T-cell (primary cell): ENCODE measurements at regions not wholly inside any gene's neighbourhood (a gene's known extent, or its start where the extent isn't known, plus 50 kb on each side); places are given as distances from the start of the nearest gene placed in this dataset.
"Not testable (repeated sequence)": the region's sequence is repeated elsewhere in the genome, so short reads cannot be mapped to it uniquely, and the experiment has no call there.

Experiments
- ATAC-seq, 4 experiments: fragments of 200-7000 bp in 3 of 4; fragments of 150-1000 bp in 1 of 4; cut with Tn5 transposase; replicated peaks in 1 of 4; 1 replicate in 3 of 4; 2 replicates in 1 of 4; pipeline ENCODE4 v1.10.0; 2021; ENCODE audit warnings: moderate library complexity in 3 of 4, mild to moderate bottlenecking in 2 of 4, moderate number of reproducible peaks in 1 of 4
- CTCF ChIA-PET, 2 donors: fragments of 300-600 bp; sonication (Branson Sonifier 250); formaldehyde crosslinking; loops; one replicate each; lab custom pipeline; 2022; ENCODE audit warnings: antibody characterized with exemption in 2 of 2; lab: Charles Lee
- POLR2A ChIA-PET, 2 donors: fragments of 300-600 bp; sonication (Branson Sonifier 250); formaldehyde crosslinking; loops; one replicate each; lab custom pipeline; 2022; ENCODE audit warnings: antibody characterized with exemption in 2 of 2; lab: Charles Lee
- DNase-seq, 35 experiments: peaks; one replicate each; pipeline versions ENCODE4 v3.0.0 to v3.0.0-alpha.2; 2013 to 2023
- H3K27ac ChIP-seq: one replicate; pipeline ENCODE4 v1.5.1; 2013; ENCODE audit warnings: low read length
- H3K27me3 ChIP-seq, 2 experiments: replicated peaks in 1 of 2; 1 replicate in 1 of 2; 2 replicates in 1 of 2; pipeline versions ENCODE4 v1.6.1 to v1.7.0; 2013; ENCODE audit warnings: low read length in 1 of 2, mixed read lengths in 1 of 2; ENCODE audit not compliant: control insufficient read depth in 2 of 2, insufficient read depth in 2 of 2; ENCODE audit errors: extremely low read depth in 1 of 2
- H3K36me3 ChIP-seq, 2 donors: 1 replicate in 1 of 2; 2 replicates in 1 of 2; pipeline versions ENCODE4 v1.6.1 to v1.7.0; 2013; ENCODE audit warnings: low read length in 1 of 2; ENCODE audit not compliant: control insufficient read depth in 2 of 2, insufficient read depth in 1 of 2; ENCODE audit errors: extremely low read depth in 1 of 2
- H3K4me1 ChIP-seq, 2 experiments: 1 replicate in 1 of 2; 2 replicates in 1 of 2; pipeline versions ENCODE4 v1.6.1 to v1.7.0; 2013; ENCODE audit warnings: low read length in 2 of 2, mixed read lengths in 1 of 2; ENCODE audit not compliant: insufficient read depth in 2 of 2, control insufficient read depth in 1 of 2; ENCODE audit errors: extremely low read depth in 1 of 2
- H3K4me3 ChIP-seq, 2 donors: 1 replicate in 1 of 2; 2 replicates in 1 of 2; pipeline versions ENCODE4 v1.5.1 to v1.7.0; 2013; ENCODE audit warnings: mild to moderate bottlenecking in 2 of 2, low read length in 1 of 2, moderate library complexity in 1 of 2; ENCODE audit not compliant: control insufficient read depth in 1 of 2; ENCODE audit errors: extremely low read depth in 1 of 2
- H3K9me3 ChIP-seq: 2 replicates; pipeline ENCODE4 v1.7.0; 2013
- H3K27ac Mint-ChIP-seq, 2 donors: one replicate each; pipeline ENCODE4 v1.8.0; 2020 to 2021; ENCODE audit warnings: mild to moderate bottlenecking in 2 of 2, mixed read lengths in 2 of 2
- H3K27me3 Mint-ChIP-seq, 2 donors: one replicate each; pipeline ENCODE4 v1.8.0; 2021 to 2022; ENCODE audit warnings: mixed read lengths in 2 of 2
- H3K36me3 Mint-ChIP-seq: one replicate; pipeline ENCODE4 v1.8.0; 2021; ENCODE audit warnings: mixed read lengths
- H3K4me1 Mint-ChIP-seq, 3 donors: one replicate each; pipeline ENCODE4 v1.8.0; 2020 to 2022; ENCODE audit warnings: mixed read lengths in 3 of 3, mild to moderate bottlenecking in 1 of 3
- H3K4me3 Mint-ChIP-seq, 3 donors: one replicate each; pipeline ENCODE4 v1.8.0; 2020 to 2022; ENCODE audit warnings: mild to moderate bottlenecking in 3 of 3, mixed read lengths in 3 of 3, moderate library complexity in 3 of 3
- H3K9me3 Mint-ChIP-seq, 3 donors: one replicate each; pipeline ENCODE4 v1.8.0; 2020 to 2022; ENCODE audit warnings: mixed read lengths in 3 of 3
- WGBS: methylation state at CpG from one replicate; pipeline ENCODE4 v1.1.5; 2013; ENCODE audit warnings: missing lambda C conversion rate; ENCODE audit not compliant: insufficient coverage; 5-methylcytosine and 5-hydroxymethylcytosine counted together

- H3K27me3 ChIP-seq, H3K36me3 ChIP-seq, H3K9me3 Mint-ChIP-seq, H3K27me3 Mint-ChIP-seq, H3K4me1 ChIP-seq, H3K27ac Mint-ChIP-seq, DNase-seq, POLR2A ChIA-PET, CTCF ChIA-PET, H3K27ac ChIP-seq, H3K36me3 Mint-ChIP-seq, H3K4me3 ChIP-seq, H3K4me3 Mint-ChIP-seq, ATAC-seq, H3K9me3 ChIP-seq: not testable (repeated sequence)
- no CpG with 5 or more reads among the region's 3 CpGs for WGBS
- peaks cover 9 to 14% (median 12%) of the 10 kb centered on the region in 3 donors for H3K4me1 Mint-ChIP-seq
Observed at GRCh38 chr1:221957350-221957749, 215.5 kb upstream of the DUSP10 start.

- no peak overlapping the region for H3K4me3 Mint-ChIP-seq
- no peak overlapping the region for H3K4me3 ChIP-seq
- H3K27me3 ChIP-seq: no peaks in the 10 kb centered on the region
- ChIA-PET POLR2A (interaction anchor here in 1 of 2 donors (0.6 kb wide), 1 partner anchor 514 kb away, joined by 4 read pairs; no protein-coding TSS in a partner anchor), CTCF (no interaction called here)
- WGBS: 93% methylated on average over 3 of the region's 3 CpGs
- H3K27me3 Mint-ChIP-seq: peaks cover 0 to 3% of the 10 kb centered on the region in 2 donors
- no peak overlapping the region for H3K27ac Mint-ChIP-seq
- H3K27ac ChIP-seq: no peak overlapping the region
- H3K9me3 ChIP-seq: no peaks in the 10 kb centered on the region
- DNase-seq (no peak), ATAC-seq (no peak)
- H3K36me3 ChIP-seq: no peaks in the 10 kb centered on the region
- H3K36me3 Mint-ChIP-seq: no peaks in the 10 kb centered on the region
- H3K9me3 Mint-ChIP-seq: peaks cover 3 to 9% (median 7%) of the 10 kb centered on the region in 3 donors
- no peaks in the 10 kb centered on the region for H3K4me1 ChIP-seq
- no peaks in the 10 kb centered on the region for H3K4me1 Mint-ChIP-seq
Observed at GRCh38 chr1:221949996-221950395, 208.1 kb upstream of the DUSP10 start.

GRCh38 chr1:221948459-221948858, 206.6 kb upstream of the DUSP10 start:
- Mint-ChIP-seq H3K27ac (no peak overlapping the region), H3K27me3 (peaks cover 0 to 3% of the 10 kb centered on the region in 2 donors), H3K9me3 (peaks cover 12 to 20% (median 15%) of the 10 kb centered on the region in 3 donors), H3K4me3 (no peak overlapping the region), H3K36me3 (peaks cover 3% of the 10 kb centered on the region), H3K4me1 (no peaks in the 10 kb centered on the region)
- DNase-seq (no peak), ATAC-seq (no peak)
- Histone ChIP-seq H3K9me3 (peaks cover 2% of the 10 kb centered on the region), H3K27me3 (no peaks in the 10 kb centered on the region), H3K36me3 (no peaks in the 10 kb centered on the region), H3K27ac (no peak overlapping the region), H3K4me1 (no peaks in the 10 kb centered on the region), H3K4me3 (no peak overlapping the region)
- POLR2A ChIA-PET: no interaction called here
- CTCF ChIA-PET: no interaction called here
- 82% methylated on average over 5 of the region's 5 CpGs for whole genome bisulfite sequencing

- peaks cover 3% of the 10 kb centered on the region for H3K36me3 Mint-ChIP-seq
- peaks cover 2% of the 10 kb centered on the region for H3K9me3 ChIP-seq
- H3K4me3 Mint-ChIP-seq: no peak overlapping the region
- ChIA-PET POLR2A (no interaction called here), CTCF (no interaction called here)
- no peak overlapping the region for H3K27ac ChIP-seq
- H3K27me3 Mint-ChIP-seq: peaks cover 0 to 3% of the 10 kb centered on the region in 2 donors
- H3K9me3 Mint-ChIP-seq: peaks cover 14 to 20% (median 15%) of the 10 kb centered on the region in 3 donors
- no peak overlapping the region for H3K27ac Mint-ChIP-seq
- H3K36me3 ChIP-seq: no peaks in the 10 kb centered on the region
- H3K4me1 Mint-ChIP-seq: no peaks in the 10 kb centered on the region
- no peak for DNase-seq
- H3K4me1 ChIP-seq: no peaks in the 10 kb centered on the region
- no peak overlapping the region for H3K4me3 ChIP-seq
- no peaks in the 10 kb centered on the region for H3K27me3 ChIP-seq
- no peak for ATAC-seq
- WGBS: 78% methylated on average over 4 of the region's 4 CpGs
Observed at GRCh38 chr1:221947731-221948130, 205.8 kb upstream of the DUSP10 start.

- POLR2A ChIA-PET: no interaction called here
- Histone ChIP-seq H3K27me3 (no peaks in the 10 kb centered on the region), H3K9me3 (peaks cover 2% of the 10 kb centered on the region), H3K4me1 (no peaks in the 10 kb centered on the region), H3K4me3 (no peak overlapping the region), H3K36me3 (no peaks in the 10 kb centered on the region), H3K27ac (no peak overlapping the region)
- no peak for DNase-seq
- CTCF ChIA-PET: interaction anchor here in 1 of 2 donors (0.9 kb wide), 1 partner anchor 10 kb away, joined by 3 read pairs; no protein-coding TSS in a partner anchor
- WGBS: 97% methylated on average over 5 of the region's 6 CpGs
- no peak overlapping the region for H3K4me3 Mint-ChIP-seq
- H3K36me3 Mint-ChIP-seq: peaks cover 3% of the 10 kb centered on the region
- no peaks in the 10 kb centered on the region for H3K4me1 Mint-ChIP-seq
- H3K27me3 Mint-ChIP-seq: peaks cover 0 to 3% of the 10 kb centered on the region in 2 donors
- H3K9me3 Mint-ChIP-seq: peaks cover 14 to 20% (median 15%) of the 10 kb centered on the region in 3 donors
- no peak for ATAC-seq
- no peak overlapping the region for H3K27ac Mint-ChIP-seq
Observed at GRCh38 chr1:221946768-221947167, 204.9 kb upstream of the DUSP10 start.

GRCh38 chr1:221945669-221946068, 203.8 kb upstream of the DUSP10 start:
- ATAC-seq: no peak
- no peaks in the 10 kb centered on the region for H3K36me3 ChIP-seq
- no peak overlapping the region for H3K4me3 ChIP-seq
- Mint-ChIP-seq H3K4me3 (no peak overlapping the region), H3K36me3 (peaks cover 3% of the 10 kb centered on the region), H3K9me3 (peaks cover 14 to 20% (median 15%) of the 10 kb centered on the region in 3 donors), H3K27me3 (peaks cover 0 to 3% of the 10 kb centered on the region in 2 donors), H3K4me1 (no peaks in the 10 kb centered on the region), H3K27ac (no peak overlapping the region)
- no peaks in the 10 kb centered on the region for H3K27me3 ChIP-seq
- ChIA-PET POLR2A (no interaction called here), CTCF (interaction anchor here in 1 of 2 donors (0.9 kb wide), 1 partner anchor 9 kb away, joined by 3 read pairs; no protein-coding TSS in a partner anchor)
- H3K27ac ChIP-seq: no peak overlapping the region
- WGBS: 80% methylated on average over 1 of the region's 1 CpG
- peaks cover 2% of the 10 kb centered on the region for H3K9me3 ChIP-seq
- H3K4me1 ChIP-seq: no peaks in the 10 kb centered on the region
- DNase-seq: no peak
